Skeletal muscle tissue (tissue), 3 donors: ENCODE measurements at regions not wholly inside any gene's neighbourhood (a gene's known extent, or its start where the extent isn't known, plus 50 kb on each side); places are given as distances from the start of the nearest gene placed in this dataset.

ENCODE experiments used
- H3K27ac ChIP-seq: one replicate; pipeline ENCODE4 v1.7.0; 2013; ENCODE audit warnings: mild to moderate bottlenecking, low read depth, low read length, inconsistent platforms
- H3K27me3 ChIP-seq, 3 donors: one replicate each; pipeline ENCODE4 v1.7.0; 2013; ENCODE audit warnings: low read length in 3 of 3; ENCODE audit not compliant: control insufficient read depth in 3 of 3, insufficient read depth in 3 of 3
- H3K36me3 ChIP-seq, 3 donors: one replicate each; pipeline ENCODE4 v1.7.0; 2013; ENCODE audit warnings: low read length in 3 of 3; ENCODE audit not compliant: control insufficient read depth in 3 of 3, insufficient read depth in 3 of 3
- H3K4me1 ChIP-seq, 3 donors: one replicate each; pipeline ENCODE4 v1.7.0; 2013; ENCODE audit warnings: low read length in 3 of 3, mild to moderate bottlenecking in 3 of 3; ENCODE audit not compliant: control insufficient read depth in 3 of 3, insufficient read depth in 3 of 3
- H3K4me3 ChIP-seq, 3 donors: one replicate each; pipeline ENCODE4 v1.7.0; 2013; ENCODE audit warnings: low read length in 3 of 3
- H3K9ac ChIP-seq, 3 donors: one replicate each; pipeline ENCODE4 v1.7.0; 2013; ENCODE audit warnings: low read length in 3 of 3, mild to moderate bottlenecking in 3 of 3, moderate library complexity in 2 of 3, low read depth in 1 of 3
- H3K9me3 ChIP-seq, 3 donors: one replicate each; pipeline ENCODE4 v1.7.0; 2013; ENCODE audit warnings: low read length in 3 of 3; ENCODE audit not compliant: control insufficient read depth in 3 of 3
- donor health status: Osteomylitis.

DNA sequence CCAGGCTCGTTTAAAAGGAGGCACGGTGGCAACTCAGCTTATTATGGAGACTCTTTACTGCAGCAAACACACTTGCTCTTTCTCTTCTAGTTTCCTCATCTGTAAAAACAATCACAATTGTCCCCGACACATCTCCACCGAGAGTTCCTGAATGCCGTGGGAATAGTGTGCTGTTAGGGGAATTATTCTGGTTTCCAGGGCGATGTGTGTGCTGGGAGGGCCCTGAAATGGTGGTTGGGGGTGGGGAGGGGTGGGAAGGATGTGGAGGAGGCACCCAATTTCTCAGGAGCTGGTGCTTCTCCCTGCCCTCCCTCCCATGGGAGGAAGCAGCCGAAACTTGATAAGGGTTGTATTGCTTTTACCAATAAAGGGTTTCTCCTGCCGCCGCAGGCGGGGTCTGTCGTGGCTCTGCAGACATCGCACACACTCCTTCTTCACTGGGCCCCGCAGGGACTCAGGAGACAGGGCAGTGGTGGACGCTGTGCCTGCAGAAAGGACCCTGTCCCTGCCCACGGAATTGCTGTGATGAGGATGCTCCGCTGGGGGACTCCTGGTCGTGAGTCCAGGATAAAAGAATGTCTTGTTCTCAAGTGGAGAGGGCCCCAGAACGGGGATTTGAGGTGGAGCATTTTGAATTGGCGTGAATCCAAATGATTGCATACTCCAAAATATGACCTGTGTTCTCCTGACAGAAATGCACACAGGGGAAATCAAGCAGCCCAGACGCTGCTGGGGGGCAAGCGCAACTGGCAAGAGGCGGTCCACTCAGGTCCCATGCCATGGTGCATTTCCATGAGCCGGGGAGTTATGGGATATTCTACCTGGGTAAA lies 119.2 kb downstream of the ACKR3 start:
- Histone ChIP-seq H3K4me3 (no peak overlapping the region), H3K9ac (no peak overlapping the region), H3K36me3 (no peaks in the 10 kb centered on the region), H3K27me3 (no peaks in the 10 kb centered on the region), H3K9me3 (no peaks in the 10 kb centered on the region), H3K27ac (no peak overlapping the region), H3K4me1 (peaks cover 0 to 8% (median 3%) of the 10 kb centered on the region in 3 donors)

DNA sequence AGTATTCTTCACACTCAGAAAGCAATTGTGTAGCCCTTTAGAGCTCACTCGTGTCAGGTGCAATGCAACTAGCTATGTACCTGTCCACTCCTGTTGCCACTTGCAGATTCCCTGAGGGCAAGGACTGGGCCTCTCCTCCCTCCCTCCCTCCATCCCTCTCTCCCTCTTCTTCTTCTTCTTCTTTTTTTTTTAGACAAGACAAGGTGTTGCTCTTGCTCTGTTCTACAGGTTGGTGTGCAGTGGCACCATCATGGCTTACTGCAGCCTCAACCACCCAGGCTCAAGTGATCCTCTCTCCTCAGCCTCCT lies 119.7 kb downstream of the ACKR3 start:
- no peak overlapping the region for H3K9ac ChIP-seq
- no peak overlapping the region for H3K4me3 ChIP-seq
- no peaks in the 10 kb centered on the region for H3K9me3 ChIP-seq
- no peaks in the 10 kb centered on the region for H3K36me3 ChIP-seq
- H3K4me1 ChIP-seq: peaks cover 0 to 8% (median 3%) of the 10 kb centered on the region in 3 donors
- no peaks in the 10 kb centered on the region for H3K27me3 ChIP-seq
- H3K27ac ChIP-seq: no peak overlapping the region

DNA sequence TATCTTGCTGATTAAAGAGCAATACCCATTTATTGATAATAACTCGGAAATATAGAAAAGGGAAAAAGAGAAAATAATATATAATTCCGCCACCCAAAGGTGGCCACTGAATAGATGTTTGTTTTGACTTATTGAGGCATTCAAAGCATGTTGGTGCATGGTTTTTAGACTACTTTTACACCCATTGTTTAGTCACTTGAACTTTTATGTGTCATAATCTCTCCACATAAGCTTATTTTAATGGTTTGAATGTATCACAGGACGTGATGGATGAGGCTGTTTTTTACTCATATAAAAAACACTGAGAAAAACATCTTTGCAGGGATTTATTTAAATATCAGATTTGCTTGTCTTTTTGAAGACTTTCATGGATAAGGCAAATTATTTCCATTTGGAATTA lies 120.4 kb downstream of the ACKR3 start:
- no peak overlapping the region for H3K9ac ChIP-seq
- no peak overlapping the region for H3K4me3 ChIP-seq
- H3K36me3 ChIP-seq: no peaks in the 10 kb centered on the region
- H3K4me1 ChIP-seq: peaks cover 0 to 8% (median 3%) of the 10 kb centered on the region in 3 donors
- no peaks in the 10 kb centered on the region for H3K9me3 ChIP-seq
- no peak overlapping the region for H3K27ac ChIP-seq
- H3K27me3 ChIP-seq: no peaks in the 10 kb centered on the region

DNA sequence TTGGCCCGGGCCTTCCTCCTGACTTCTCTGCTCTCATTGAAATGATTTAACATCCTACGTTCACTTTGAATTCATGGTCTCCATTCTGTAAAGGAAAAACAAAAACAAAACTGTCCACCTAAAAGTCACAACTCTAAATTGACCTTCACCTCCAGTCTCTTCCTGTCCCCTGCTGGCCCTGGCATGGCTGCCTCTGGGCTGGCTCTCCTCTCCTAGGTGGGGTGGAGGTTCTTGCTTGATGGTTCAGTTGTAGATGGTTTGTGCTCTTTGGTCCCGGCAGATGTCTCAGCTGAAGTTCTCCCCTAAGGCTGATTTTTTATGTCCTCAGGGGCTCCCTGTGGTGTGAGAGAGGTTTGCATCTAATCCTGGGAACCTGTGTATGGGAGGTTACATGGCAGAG lies 121.1 kb downstream of the ACKR3 start:
- no peak overlapping the region for H3K4me3 ChIP-seq
- no peaks in the 10 kb centered on the region for H3K36me3 ChIP-seq
- peaks cover 0 to 8% (median 3%) of the 10 kb centered on the region in 3 donors for H3K4me1 ChIP-seq
- no peak overlapping the region for H3K9ac ChIP-seq
- H3K9me3 ChIP-seq: no peaks in the 10 kb centered on the region
- no peaks in the 10 kb centered on the region for H3K27me3 ChIP-seq
- no peak overlapping the region for H3K27ac ChIP-seq

DNA sequence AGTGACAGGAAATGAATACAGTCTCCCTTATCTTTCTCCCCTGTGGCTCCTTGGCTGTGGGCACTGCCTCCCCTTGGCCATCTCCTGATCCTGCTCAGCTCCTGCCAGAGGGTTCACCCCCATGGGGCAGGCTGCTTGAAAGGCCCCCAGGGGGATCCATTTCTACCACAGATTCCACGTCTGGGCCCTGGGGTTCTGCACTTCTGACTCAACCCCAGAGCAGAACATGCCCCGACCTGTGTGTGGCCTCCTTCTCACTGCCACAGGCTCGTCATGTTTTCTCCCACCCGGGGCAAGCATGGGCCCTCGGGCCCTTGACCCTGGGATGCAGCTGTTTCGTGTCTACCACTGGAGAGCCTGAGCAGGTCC lies 122.2 kb downstream of the ACKR3 start:
- peaks cover 0 to 8% (median 3%) of the 10 kb centered on the region in 3 donors for H3K4me1 ChIP-seq
- H3K9me3 ChIP-seq: no peaks in the 10 kb centered on the region
- H3K27ac ChIP-seq: no peak overlapping the region
- no peak overlapping the region for H3K4me3 ChIP-seq
- no peaks in the 10 kb centered on the region for H3K27me3 ChIP-seq
- H3K9ac ChIP-seq: no peak overlapping the region
- no peaks in the 10 kb centered on the region for H3K36me3 ChIP-seq

DNA sequence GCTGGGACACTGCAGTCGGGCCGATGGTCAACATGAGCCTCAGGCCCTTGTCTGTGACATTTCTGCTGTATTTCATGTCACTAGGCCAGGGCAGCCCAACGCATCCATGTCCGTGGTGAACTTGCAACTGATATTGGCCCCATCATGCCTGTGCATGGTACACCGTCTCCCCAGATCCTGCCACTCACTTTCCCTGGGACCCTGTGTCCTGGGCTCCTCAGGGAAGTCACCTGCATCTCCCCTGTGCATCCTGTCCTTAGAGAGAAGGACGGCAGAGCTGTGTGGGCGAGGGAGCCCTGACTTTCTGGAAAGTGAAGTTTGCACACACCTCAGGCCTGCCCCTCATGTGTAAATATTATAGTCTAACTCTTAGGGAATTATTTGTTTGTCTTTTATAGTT lies 123.3 kb downstream of the ACKR3 start:
- Histone ChIP-seq H3K4me3 (no peak overlapping the region), H3K36me3 (no peaks in the 10 kb centered on the region), H3K27me3 (no peaks in the 10 kb centered on the region), H3K9ac (no peak overlapping the region), H3K4me1 (peaks cover 0 to 2% (median 2%) of the 10 kb centered on the region in 3 donors), H3K27ac (no peak overlapping the region), H3K9me3 (no peaks in the 10 kb centered on the region)

DNA sequence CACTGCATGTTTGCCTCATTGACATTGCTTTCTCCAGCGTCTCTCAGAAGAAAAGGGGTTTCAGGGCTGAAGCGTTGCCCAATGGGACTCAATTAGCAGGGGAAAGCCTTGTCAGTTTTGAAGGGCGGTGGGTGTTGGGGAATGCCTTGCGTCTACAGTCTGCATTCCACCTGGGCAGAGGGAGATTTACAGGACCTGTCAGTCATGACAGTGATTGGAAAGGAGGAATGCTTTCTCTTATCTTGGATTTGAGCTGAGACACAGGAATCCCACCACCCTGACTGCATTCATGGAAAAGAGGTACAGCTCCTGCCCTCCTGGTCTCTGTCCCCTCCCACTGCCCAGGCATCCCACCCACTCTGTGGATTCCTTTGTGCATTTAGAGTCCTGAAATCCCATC lies 123.9 kb downstream of the ACKR3 start:
- H3K4me1 ChIP-seq: no peaks in the 10 kb centered on the region
- H3K27me3 ChIP-seq: no peaks in the 10 kb centered on the region
- H3K9ac ChIP-seq: no peak overlapping the region
- H3K27ac ChIP-seq: no peak overlapping the region
- H3K4me3 ChIP-seq: no peak overlapping the region
- no peaks in the 10 kb centered on the region for H3K9me3 ChIP-seq
- H3K36me3 ChIP-seq: no peaks in the 10 kb centered on the region

DNA sequence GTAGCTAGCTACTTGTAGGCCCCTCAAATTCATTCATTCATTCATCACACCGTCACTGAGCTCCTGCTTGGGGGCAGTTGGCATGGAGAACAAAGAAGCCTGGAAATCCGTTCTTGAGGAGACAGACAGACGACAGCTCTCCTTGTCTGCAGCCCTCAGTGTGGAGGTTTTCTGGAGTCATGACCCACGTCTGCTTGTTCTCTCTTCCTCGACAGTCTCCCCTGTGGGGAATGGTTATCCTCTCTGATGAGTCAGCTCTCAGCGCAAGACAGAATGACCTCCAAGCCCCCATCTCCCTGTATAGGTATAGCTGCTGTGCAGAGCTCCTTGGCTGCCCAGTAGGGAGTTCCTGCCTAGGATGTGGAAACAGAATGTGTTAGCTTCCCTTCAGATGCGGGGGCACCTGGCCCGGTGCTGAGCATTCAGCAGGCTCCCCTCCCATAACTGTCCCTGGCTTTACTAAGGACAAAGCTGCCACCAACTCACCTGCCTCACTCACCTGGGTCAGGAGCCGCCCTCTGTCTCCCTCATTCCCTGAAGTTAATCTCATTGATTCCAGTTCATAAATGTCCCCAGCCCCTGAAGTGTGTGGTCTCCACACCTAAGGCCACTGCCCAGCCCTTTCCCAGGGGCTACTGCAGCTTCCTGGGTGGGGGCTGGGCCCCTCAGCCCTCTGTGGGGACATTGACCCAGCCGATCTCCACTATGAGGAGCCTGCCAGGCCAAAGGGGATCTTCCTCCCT lies 124.7 kb downstream of the ACKR3 start:
- no peaks in the 10 kb centered on the region for H3K4me1 ChIP-seq
- no peak overlapping the region for H3K9ac ChIP-seq
- H3K27me3 ChIP-seq: no peaks in the 10 kb centered on the region
- H3K9me3 ChIP-seq: no peaks in the 10 kb centered on the region
- H3K27ac ChIP-seq: no peak overlapping the region
- no peak overlapping the region for H3K4me3 ChIP-seq
- H3K36me3 ChIP-seq: no peaks in the 10 kb centered on the region

DNA sequence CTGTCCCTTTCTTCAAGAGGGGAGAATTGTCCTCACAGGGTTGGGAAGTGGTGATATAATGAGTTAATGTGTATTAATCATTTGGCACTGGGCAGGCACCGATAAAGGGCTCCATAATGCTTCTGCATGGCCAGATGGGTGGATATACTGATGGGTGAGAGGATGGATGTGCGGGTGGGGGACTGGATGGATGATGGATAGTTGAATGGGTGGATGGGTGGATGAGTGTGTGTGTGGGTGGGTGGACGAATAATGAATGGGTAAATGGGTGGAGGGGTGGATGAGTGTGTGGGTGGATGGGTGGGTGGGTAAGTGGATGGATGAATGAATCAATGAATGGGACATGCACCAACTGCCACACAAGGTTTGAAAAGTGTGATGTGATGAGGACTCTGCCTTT lies 127.2 kb downstream of the ACKR3 start:
- Histone ChIP-seq H3K9me3 (no peaks in the 10 kb centered on the region), H3K4me3 (no peak overlapping the region), H3K9ac (no peak overlapping the region), H3K27me3 (no peaks in the 10 kb centered on the region), H3K4me1 (no peaks in the 10 kb centered on the region), H3K27ac (no peak overlapping the region), H3K36me3 (no peaks in the 10 kb centered on the region)

DNA sequence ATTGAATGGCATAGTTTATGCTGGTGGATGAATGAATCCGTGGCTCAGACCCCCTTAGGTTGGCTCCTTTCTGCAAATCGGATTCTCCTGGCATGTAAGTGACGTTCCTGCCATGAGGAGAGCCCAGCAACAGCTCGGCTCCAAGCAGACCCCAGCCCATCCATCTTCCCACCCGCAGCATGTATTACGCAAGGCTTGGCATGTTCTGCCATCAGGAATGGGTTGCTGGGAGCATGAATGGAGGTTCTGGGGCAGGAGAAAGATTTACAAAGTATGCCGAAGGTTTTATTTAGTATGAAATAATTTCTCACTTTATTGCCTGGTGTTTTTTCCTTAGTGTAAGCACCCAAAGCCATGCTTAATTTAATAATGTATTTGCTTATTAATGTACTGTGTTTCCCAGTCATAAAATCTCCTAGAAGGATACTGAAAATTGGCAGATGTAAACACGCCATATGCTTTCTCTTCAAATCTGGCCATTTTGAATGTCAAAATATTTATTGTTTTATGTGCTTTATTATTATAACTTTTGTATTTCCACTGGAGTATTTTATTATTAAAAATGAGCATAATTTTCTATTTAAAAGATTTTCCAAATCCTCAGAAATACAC lies 128.5 kb downstream of the ACKR3 start:
- no peaks in the 10 kb centered on the region for H3K36me3 ChIP-seq
- no peaks in the 10 kb centered on the region for H3K4me1 ChIP-seq
- no peak overlapping the region for H3K4me3 ChIP-seq
- H3K9me3 ChIP-seq: no peaks in the 10 kb centered on the region
- no peak overlapping the region for H3K27ac ChIP-seq
- no peak overlapping the region for H3K9ac ChIP-seq
- H3K27me3 ChIP-seq: no peaks in the 10 kb centered on the region
